ENCODE measurements at regions not wholly inside any gene's neighbourhood (a gene's known extent, or its start where the extent isn't known, plus 50 kb on each side); places are given as distances from the start of the nearest gene placed in this dataset.

GRCh38 chr12:25730489-25731349 is 177.6 kb upstream of the LMNTD1 start:
- DNase-seq (ENCODE audit: low read depth), result no peak
- H3K4me3 ChIP-seq (replicated peaks; ENCODE audit: low read depth, low read length), result no peak overlapping the region
- TF ChIP-seq, protein P1, sequence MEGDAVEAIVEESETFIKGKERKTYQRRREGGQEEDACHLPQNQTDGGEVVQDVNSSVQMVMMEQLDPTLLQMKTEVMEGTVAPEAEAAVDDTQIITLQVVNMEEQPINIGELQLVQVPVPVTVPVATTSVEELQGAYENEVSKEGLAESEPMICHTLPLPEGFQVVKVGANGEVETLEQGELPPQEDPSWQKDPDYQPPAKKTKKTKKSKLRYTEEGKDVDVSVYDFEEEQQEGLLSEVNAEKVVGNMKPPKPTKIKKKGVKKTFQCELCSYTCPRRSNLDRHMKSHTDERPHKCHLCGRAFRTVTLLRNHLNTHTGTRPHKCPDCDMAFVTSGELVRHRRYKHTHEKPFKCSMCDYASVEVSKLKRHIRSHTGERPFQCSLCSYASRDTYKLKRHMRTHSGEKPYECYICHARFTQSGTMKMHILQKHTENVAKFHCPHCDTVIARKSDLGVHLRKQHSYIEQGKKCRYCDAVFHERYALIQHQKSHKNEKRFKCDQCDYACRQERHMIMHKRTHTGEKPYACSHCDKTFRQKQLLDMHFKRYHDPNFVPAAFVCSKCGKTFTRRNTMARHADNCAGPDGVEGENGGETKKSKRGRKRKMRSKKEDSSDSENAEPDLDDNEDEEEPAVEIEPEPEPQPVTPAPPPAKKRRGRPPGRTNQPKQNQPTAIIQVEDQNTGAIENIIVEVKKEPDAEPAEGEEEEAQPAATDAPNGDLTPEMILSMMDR (IDR thresholded peaks at IDR 0.05; ENCODE audit: low read length, missing control alignments), result no peak

DNA sequence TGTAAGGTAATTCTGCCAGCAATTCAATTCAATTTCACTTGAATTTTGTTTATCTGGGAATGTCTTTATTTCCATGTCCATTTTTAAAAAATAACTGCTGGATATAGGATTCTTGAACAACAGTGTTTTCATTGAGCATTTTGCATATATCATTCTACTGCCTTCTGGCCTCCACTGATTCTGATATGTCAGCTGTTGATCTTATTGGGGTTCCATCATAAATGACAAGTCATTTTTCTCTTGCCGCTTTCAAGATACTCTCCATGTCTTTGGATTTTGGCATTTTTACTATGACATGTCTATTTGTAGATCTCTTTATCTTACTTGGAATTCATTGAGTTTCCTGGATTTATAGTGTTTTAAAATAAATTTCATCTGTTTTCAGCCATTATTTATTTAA is 180.5 kb upstream of the LMNTD1 start:
- DNase-seq (ENCODE audit: low read depth), result no peak
- no peak overlapping the region for H3K4me3 ChIP-seq (replicated peaks; ENCODE audit: low read depth, low read length)
- TF ChIP-seq, protein P1 (IDR thresholded peaks at IDR 0.05; ENCODE audit: low read length, missing control alignments), result no peak

GRCh38 chr12:25734529-25735180 is 181.6 kb upstream of the LMNTD1 start:
- no peak overlapping the region for H3K4me3 ChIP-seq (replicated peaks; ENCODE audit: low read depth, low read length)
- TF ChIP-seq, protein P1 (IDR thresholded peaks at IDR 0.05; ENCODE audit: low read length, missing control alignments), result no peak
- DNase-seq (ENCODE audit: low read depth), result no peak

GRCh38 chr12:25740617-25741016 is 187.5 kb upstream of the LMNTD1 start:
- TF ChIP-seq, protein P1 (IDR thresholded peaks at IDR 0.05; ENCODE audit: low read length, missing control alignments), result no peak
- H3K4me3 ChIP-seq (replicated peaks; ENCODE audit: low read depth, low read length), result no peak overlapping the region
- no peak for DNase-seq (ENCODE audit: low read depth)

GRCh38 chr12:25741917-25742316 is 188.8 kb upstream of the LMNTD1 start:
- TF ChIP-seq, protein P1 (IDR thresholded peaks at IDR 0.05; ENCODE audit: low read length, missing control alignments), result no peak
- H3K4me3 ChIP-seq (replicated peaks; ENCODE audit: low read depth, low read length), result no peak overlapping the region
- no peak for DNase-seq (ENCODE audit: low read depth)

DNA sequence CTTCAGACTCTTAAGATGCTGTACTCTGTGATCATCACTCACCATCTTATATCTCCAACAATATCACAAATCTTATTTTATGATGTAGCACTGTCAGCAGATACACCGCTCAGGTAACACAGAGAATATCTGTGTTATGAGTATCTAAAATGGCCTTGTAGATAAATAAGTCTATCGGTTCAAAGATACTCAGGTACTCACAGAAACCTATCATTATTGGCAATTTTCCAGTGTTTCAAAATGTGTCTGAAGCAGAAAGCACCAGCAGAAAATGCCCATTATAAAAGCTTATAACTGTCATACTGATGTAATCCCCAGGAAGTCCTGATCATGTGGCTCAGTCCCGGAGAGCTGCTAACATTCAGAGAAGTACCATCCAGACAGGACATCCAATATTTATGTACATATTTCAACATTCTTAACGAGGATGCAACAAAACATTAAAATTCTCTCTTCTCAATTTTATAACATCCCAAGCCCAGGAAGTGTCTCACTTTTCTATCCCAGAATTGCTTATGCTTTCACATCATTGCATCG is 190.7 kb upstream of the LMNTD1 start:
- H3K4me3 ChIP-seq (replicated peaks; ENCODE audit: low read depth, low read length), result no peak overlapping the region
- no peak for DNase-seq (ENCODE audit: low read depth)
- TF ChIP-seq, protein P1 (IDR thresholded peaks at IDR 0.05; ENCODE audit: low read length, missing control alignments), result no peak

Data from fibroblast of pulmonary artery (primary cell).